ENCODE measurements at regions not wholly inside any gene's neighbourhood (a gene's known extent, or its start where the extent isn't known, plus 50 kb on each side); places are given as distances from the start of the nearest gene placed in this dataset.

GRCh38 chr14:51472881-51473280, 178.8 kb upstream of the FRMD6 start:
- DNase-seq (ENCODE audit: low spot score): no peak
- Mint-ChIP-seq H3K27ac (no peak overlapping the region), H3K36me3 (ENCODE audit: low read depth) (no peaks in the 10 kb centered on the region), H3K4me3 (no peak overlapping the region), H3K27me3 (ENCODE audit: low read depth) (peaks cover 7% of the 10 kb centered on the region), H3K4me1 (ENCODE audit: low read depth) (no peaks in the 10 kb centered on the region), H3K9me3 (no peaks in the 10 kb centered on the region)

GRCh38 chr14:51473351-51473750, 178.4 kb upstream of the FRMD6 start:
- no peaks in the 10 kb centered on the region for H3K9me3 Mint-ChIP-seq
- no peak for DNase-seq (ENCODE audit: low spot score)
- H3K27me3 Mint-ChIP-seq (ENCODE audit: low read depth): peaks cover 7% of the 10 kb centered on the region
- no peaks in the 10 kb centered on the region for H3K36me3 Mint-ChIP-seq (ENCODE audit: low read depth)
- no peak overlapping the region for H3K4me3 Mint-ChIP-seq
- no peak overlapping the region for H3K27ac Mint-ChIP-seq
- no peaks in the 10 kb centered on the region for H3K4me1 Mint-ChIP-seq (ENCODE audit: low read depth)

GRCh38 chr14:51473808-51474565, 177.7 kb upstream of the FRMD6 start:
- DNase-seq (ENCODE audit: low spot score): no peak
- Mint-ChIP-seq H3K9me3 (no peaks in the 10 kb centered on the region), H3K4me1 (ENCODE audit: low read depth) (no peaks in the 10 kb centered on the region), H3K4me3 (no peak overlapping the region), H3K36me3 (ENCODE audit: low read depth) (no peaks in the 10 kb centered on the region), H3K27ac (no peak overlapping the region), H3K27me3 (ENCODE audit: low read depth) (peaks cover 7% of the 10 kb centered on the region)

- Mint-ChIP-seq H3K36me3 (ENCODE audit: low read depth) (no peaks in the 10 kb centered on the region), H3K27me3 (ENCODE audit: low read depth) (peaks cover 7% of the 10 kb centered on the region), H3K4me1 (ENCODE audit: low read depth) (no peaks in the 10 kb centered on the region), H3K27ac (no peak overlapping the region), H3K9me3 (no peaks in the 10 kb centered on the region), H3K4me3 (no peak overlapping the region)
- DNase-seq (ENCODE audit: low spot score): no peak
Measured at GRCh38 chr14:51474854-51475253, 176.9 kb upstream of the FRMD6 start.

- H3K4me1 Mint-ChIP-seq (ENCODE audit: low read depth): no peaks in the 10 kb centered on the region
- no peaks in the 10 kb centered on the region for H3K36me3 Mint-ChIP-seq (ENCODE audit: low read depth)
- DNase-seq (ENCODE audit: low spot score): no peak
- H3K27me3 Mint-ChIP-seq (ENCODE audit: low read depth): peaks cover 7% of the 10 kb centered on the region
- H3K9me3 Mint-ChIP-seq: no peaks in the 10 kb centered on the region
- no peak overlapping the region for H3K27ac Mint-ChIP-seq
- no peak overlapping the region for H3K4me3 Mint-ChIP-seq
Measured at GRCh38 chr14:51478175-51478621, 173.5 kb upstream of the FRMD6 start.

GRCh38 chr14:51479584-51480325, 172.0 kb upstream of the FRMD6 start:
- Mint-ChIP-seq H3K4me3 (no peak overlapping the region), H3K36me3 (ENCODE audit: low read depth) (no peaks in the 10 kb centered on the region), H3K4me1 (ENCODE audit: low read depth) (no peaks in the 10 kb centered on the region), H3K27ac (no peak overlapping the region), H3K9me3 (no peaks in the 10 kb centered on the region), H3K27me3 (ENCODE audit: low read depth) (peaks cover 7% of the 10 kb centered on the region)
- no peak for DNase-seq (ENCODE audit: low spot score)

- Mint-ChIP-seq H3K27me3 (ENCODE audit: low read depth) (peaks cover 3% of the 10 kb centered on the region), H3K4me3 (no peak overlapping the region), H3K27ac (no peak overlapping the region), H3K4me1 (ENCODE audit: low read depth) (no peaks in the 10 kb centered on the region), H3K36me3 (ENCODE audit: low read depth) (no peaks in the 10 kb centered on the region), H3K9me3 (no peaks in the 10 kb centered on the region)
- no peak for DNase-seq (ENCODE audit: low spot score)
Measured at GRCh38 chr14:51481643-51482042, 170.1 kb upstream of the FRMD6 start.

- no peak for DNase-seq (ENCODE audit: low spot score)
- Mint-ChIP-seq H3K4me1 (ENCODE audit: low read depth) (no peaks in the 10 kb centered on the region), H3K36me3 (ENCODE audit: low read depth) (no peaks in the 10 kb centered on the region), H3K9me3 (no peaks in the 10 kb centered on the region), H3K4me3 (no peak overlapping the region), H3K27me3 (ENCODE audit: low read depth) (no peaks in the 10 kb centered on the region), H3K27ac (no peak overlapping the region)
Measured at GRCh38 chr14:51482102-51482501, 169.6 kb upstream of the FRMD6 start.

- DNase-seq (ENCODE audit: low spot score): no peak
- no peaks in the 10 kb centered on the region for H3K36me3 Mint-ChIP-seq (ENCODE audit: low read depth)
- no peaks in the 10 kb centered on the region for H3K4me1 Mint-ChIP-seq (ENCODE audit: low read depth)
Measured at GRCh38 chr14:51484485-51484884, 167.2 kb upstream of the FRMD6 start.

GRCh38 chr14:51485733-51486132, 166.0 kb upstream of the FRMD6 start:
- Mint-ChIP-seq H3K27me3 (ENCODE audit: low read depth) (no peaks in the 10 kb centered on the region), H3K9me3 (no peaks in the 10 kb centered on the region), H3K36me3 (ENCODE audit: low read depth) (no peaks in the 10 kb centered on the region), H3K27ac (no peak overlapping the region), H3K4me3 (no peak overlapping the region), H3K4me1 (ENCODE audit: low read depth) (no peaks in the 10 kb centered on the region)
- DNase-seq (ENCODE audit: low spot score): no peak

More at GRCh38 chr14:51484485-51484884, 167.2 kb upstream of the FRMD6 start:
- H3K27me3 Mint-ChIP-seq (ENCODE audit: low read depth): no peaks in the 10 kb centered on the region
- no peak overlapping the region for H3K27ac Mint-ChIP-seq
- H3K4me3 Mint-ChIP-seq: no peak overlapping the region
- no peaks in the 10 kb centered on the region for H3K9me3 Mint-ChIP-seq

- H3K36me3 Mint-ChIP-seq (ENCODE audit: low read depth): no peaks in the 10 kb centered on the region
- no peak overlapping the region for H3K4me3 Mint-ChIP-seq
- no peaks in the 10 kb centered on the region for H3K27me3 Mint-ChIP-seq (ENCODE audit: low read depth)
- no peak overlapping the region for H3K27ac Mint-ChIP-seq
- no peak for DNase-seq (ENCODE audit: low spot score)
- no peaks in the 10 kb centered on the region for H3K9me3 Mint-ChIP-seq
- no peaks in the 10 kb centered on the region for H3K4me1 Mint-ChIP-seq (ENCODE audit: low read depth)
Measured at GRCh38 chr14:51487848-51488247, 163.9 kb upstream of the FRMD6 start.

- no peak for DNase-seq (ENCODE audit: low spot score)
- H3K4me3 Mint-ChIP-seq: no peak overlapping the region
- H3K9me3 Mint-ChIP-seq: no peaks in the 10 kb centered on the region
- H3K36me3 Mint-ChIP-seq (ENCODE audit: low read depth): no peaks in the 10 kb centered on the region
- no peaks in the 10 kb centered on the region for H3K27me3 Mint-ChIP-seq (ENCODE audit: low read depth)
- no peaks in the 10 kb centered on the region for H3K4me1 Mint-ChIP-seq (ENCODE audit: low read depth)
- no peak overlapping the region for H3K27ac Mint-ChIP-seq
Measured at GRCh38 chr14:51488569-51489220, 163.0 kb upstream of the FRMD6 start.

GRCh38 chr14:51490205-51490604, 161.5 kb upstream of the FRMD6 start:
- H3K27me3 Mint-ChIP-seq (ENCODE audit: low read depth): no peaks in the 10 kb centered on the region
- no peak overlapping the region for H3K27ac Mint-ChIP-seq
- H3K9me3 Mint-ChIP-seq: no peaks in the 10 kb centered on the region
- DNase-seq (ENCODE audit: low spot score): no peak
- H3K4me1 Mint-ChIP-seq (ENCODE audit: low read depth): no peaks in the 10 kb centered on the region
- H3K4me3 Mint-ChIP-seq: no peak overlapping the region
- H3K36me3 Mint-ChIP-seq (ENCODE audit: low read depth): no peaks in the 10 kb centered on the region

- H3K4me1 Mint-ChIP-seq (ENCODE audit: low read depth): no peaks in the 10 kb centered on the region
- no peaks in the 10 kb centered on the region for H3K27me3 Mint-ChIP-seq (ENCODE audit: low read depth)
- no peaks in the 10 kb centered on the region for H3K36me3 Mint-ChIP-seq (ENCODE audit: low read depth)
- H3K9me3 Mint-ChIP-seq: no peaks in the 10 kb centered on the region
- no peak for DNase-seq (ENCODE audit: low spot score)
- H3K27ac Mint-ChIP-seq: no peak overlapping the region
- no peak overlapping the region for H3K4me3 Mint-ChIP-seq
Measured at GRCh38 chr14:51491036-51491545, 160.6 kb upstream of the FRMD6 start.
